ENCODE measurements at regions not wholly inside any gene's neighbourhood (a gene's known extent, or its start where the extent isn't known, plus 50 kb on each side); places are given as distances from the start of the nearest gene placed in this dataset.

DNA sequence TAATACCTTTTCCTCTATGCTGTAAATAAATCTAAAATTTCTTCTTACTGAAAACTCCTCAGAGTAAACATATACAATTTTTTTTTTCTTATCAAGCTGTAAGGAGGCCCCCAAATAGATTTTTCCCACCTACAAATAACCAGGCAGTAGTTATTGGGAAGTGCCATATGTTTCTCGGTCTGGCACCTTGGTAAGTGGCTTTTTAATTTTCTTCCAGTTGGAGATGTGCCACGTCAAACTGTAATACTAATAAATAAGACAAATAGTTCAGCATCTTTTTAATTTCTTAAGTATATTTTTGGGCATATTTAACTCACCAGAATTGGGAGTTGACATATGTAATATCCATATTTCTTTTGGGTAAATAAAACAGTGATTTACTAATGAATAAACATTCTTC is 346.3 kb downstream of the DIPK2A start:
- Mint-ChIP-seq H3K36me3 (ENCODE audit: low read depth) (no peaks in the 10 kb centered on the region), H3K27me3 (ENCODE audit: insufficient read depth) (no peaks in the 10 kb centered on the region; the same call in 1 of the 2 replicates), H3K27ac (no peak overlapping the region), H3K9me3 (peaks cover 38% of the 10 kb centered on the region), H3K4me3 (no peak overlapping the region), H3K4me1 (ENCODE audit: low read depth) (no peaks in the 10 kb centered on the region)
- TF ChIP-seq, protein P1, sequence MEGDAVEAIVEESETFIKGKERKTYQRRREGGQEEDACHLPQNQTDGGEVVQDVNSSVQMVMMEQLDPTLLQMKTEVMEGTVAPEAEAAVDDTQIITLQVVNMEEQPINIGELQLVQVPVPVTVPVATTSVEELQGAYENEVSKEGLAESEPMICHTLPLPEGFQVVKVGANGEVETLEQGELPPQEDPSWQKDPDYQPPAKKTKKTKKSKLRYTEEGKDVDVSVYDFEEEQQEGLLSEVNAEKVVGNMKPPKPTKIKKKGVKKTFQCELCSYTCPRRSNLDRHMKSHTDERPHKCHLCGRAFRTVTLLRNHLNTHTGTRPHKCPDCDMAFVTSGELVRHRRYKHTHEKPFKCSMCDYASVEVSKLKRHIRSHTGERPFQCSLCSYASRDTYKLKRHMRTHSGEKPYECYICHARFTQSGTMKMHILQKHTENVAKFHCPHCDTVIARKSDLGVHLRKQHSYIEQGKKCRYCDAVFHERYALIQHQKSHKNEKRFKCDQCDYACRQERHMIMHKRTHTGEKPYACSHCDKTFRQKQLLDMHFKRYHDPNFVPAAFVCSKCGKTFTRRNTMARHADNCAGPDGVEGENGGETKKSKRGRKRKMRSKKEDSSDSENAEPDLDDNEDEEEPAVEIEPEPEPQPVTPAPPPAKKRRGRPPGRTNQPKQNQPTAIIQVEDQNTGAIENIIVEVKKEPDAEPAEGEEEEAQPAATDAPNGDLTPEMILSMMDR (IDR thresholded peaks at IDR 0.05), result no peak
- no peak for DNase-seq

DNA sequence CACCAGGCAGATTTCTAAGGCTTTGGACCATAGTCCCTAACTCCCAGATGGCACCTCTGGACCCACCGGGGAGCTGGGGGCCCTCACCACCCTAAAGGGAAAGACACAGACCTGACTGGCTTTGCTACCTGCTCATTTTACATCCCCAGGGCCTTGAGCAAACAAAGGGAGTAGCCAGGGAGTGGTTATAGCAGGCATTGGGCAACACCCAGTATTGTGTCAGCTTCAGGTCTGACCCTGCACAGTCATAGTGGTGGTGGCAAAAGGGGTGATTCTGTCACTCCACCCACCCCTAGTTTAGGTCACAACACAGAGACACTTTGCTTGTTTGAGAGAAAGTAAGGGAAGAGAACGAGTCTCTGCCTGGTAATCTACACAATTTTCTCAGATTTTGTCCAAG is 352.5 kb downstream of the DIPK2A start:
- H3K4me1 Mint-ChIP-seq (ENCODE audit: low read depth), result no peaks in the 10 kb centered on the region
- peaks cover 69% of the 10 kb centered on the region for H3K9me3 Mint-ChIP-seq
- H3K4me3 Mint-ChIP-seq, result no peak overlapping the region
- no peak overlapping the region for H3K27ac Mint-ChIP-seq
- no peak for DNase-seq
- TF ChIP-seq, protein P1 (IDR thresholded peaks at IDR 0.05), result no peak
- no peaks in the 10 kb centered on the region for H3K36me3 Mint-ChIP-seq (ENCODE audit: low read depth)
- no peaks in the 10 kb centered on the region; the same call in 1 of the 2 replicates for H3K27me3 Mint-ChIP-seq (ENCODE audit: insufficient read depth)

DNA sequence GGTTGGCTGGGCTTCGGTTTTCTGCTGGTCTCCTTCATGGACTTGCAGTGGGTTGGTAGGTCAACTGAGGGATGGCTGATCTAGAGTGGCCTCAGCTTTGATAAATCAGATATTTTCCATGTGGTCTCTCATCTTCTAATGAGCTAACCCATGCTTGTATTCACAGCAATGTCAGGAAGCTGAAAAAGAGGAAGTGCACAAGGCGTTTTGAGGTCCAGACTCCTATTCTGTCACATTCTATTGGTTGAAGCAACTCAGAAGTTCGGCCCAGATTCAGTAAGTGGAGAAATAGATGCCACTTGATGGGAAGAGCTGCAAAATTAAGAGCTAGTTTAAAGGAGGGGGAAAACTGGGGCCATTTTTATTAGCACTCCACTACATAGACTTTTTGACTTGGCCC is 361.2 kb downstream of the DIPK2A start:
- Mint-ChIP-seq H3K27me3 (ENCODE audit: insufficient read depth) (no peaks in the 10 kb centered on the region; the same call in 1 of the 2 replicates), H3K9me3 (peaks cover 45% of the 10 kb centered on the region), H3K4me1 (ENCODE audit: low read depth) (no peaks in the 10 kb centered on the region), H3K27ac (no peak overlapping the region), H3K4me3 (no peak overlapping the region), H3K36me3 (ENCODE audit: low read depth) (no peaks in the 10 kb centered on the region)
- DNase-seq, result no peak
- TF ChIP-seq, protein P1 (IDR thresholded peaks at IDR 0.05), result no peak

DNA sequence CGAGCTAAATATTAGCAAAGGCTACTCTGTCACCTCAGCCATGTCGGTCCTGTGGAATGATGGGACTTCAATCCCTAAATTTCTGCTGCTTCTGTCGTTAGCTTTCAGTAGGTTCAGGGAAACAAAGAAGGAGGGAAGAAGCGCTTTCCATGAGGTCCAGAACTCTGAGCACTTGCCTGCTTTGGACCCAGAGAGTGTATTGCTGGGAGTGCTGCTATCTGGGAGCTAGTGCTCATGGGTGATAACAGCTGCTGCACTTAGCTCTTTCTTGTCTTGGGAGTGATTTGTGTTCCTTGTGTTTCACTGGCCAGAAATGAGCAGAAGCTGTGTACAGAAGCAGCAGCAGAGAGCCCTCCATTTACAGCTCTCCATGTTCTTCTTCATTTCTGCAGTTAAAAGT is 369.8 kb downstream of the DIPK2A start:
- H3K27me3 Mint-ChIP-seq (ENCODE audit: insufficient read depth), result no peaks in the 10 kb centered on the region
- no peak overlapping the region for H3K27ac Mint-ChIP-seq
- no peaks in the 10 kb centered on the region for H3K36me3 Mint-ChIP-seq (ENCODE audit: low read depth)
- no peak for DNase-seq
- no peaks in the 10 kb centered on the region for H3K4me1 Mint-ChIP-seq (ENCODE audit: low read depth)
- H3K9me3 Mint-ChIP-seq, result peaks cover 58% of the 10 kb centered on the region
- TF ChIP-seq, protein P1 (IDR thresholded peaks at IDR 0.05), result no peak
- no peak overlapping the region for H3K4me3 Mint-ChIP-seq

DNA sequence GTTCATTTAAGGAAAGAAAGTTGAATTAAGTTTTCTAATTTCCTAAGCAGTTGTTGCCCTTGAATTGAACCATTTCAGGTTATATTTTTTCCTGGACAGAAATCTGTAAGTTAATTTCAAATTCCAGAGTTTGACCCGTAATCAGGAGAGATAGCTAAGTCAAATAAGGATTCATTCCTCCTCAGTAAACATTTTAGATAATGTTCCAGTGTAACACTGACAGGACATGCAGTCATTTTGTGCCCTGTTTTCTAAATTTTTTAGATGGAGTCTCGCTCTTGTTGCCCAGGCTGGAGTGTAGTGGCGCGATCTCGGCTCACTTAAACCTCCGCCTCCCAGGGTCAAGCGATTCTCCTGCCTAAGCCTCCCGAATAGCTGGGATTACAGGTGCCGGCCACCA is 371.7 kb downstream of the DIPK2A start:
- no peaks in the 10 kb centered on the region for H3K36me3 Mint-ChIP-seq (ENCODE audit: low read depth)
- no peak overlapping the region for H3K4me3 Mint-ChIP-seq
- no peak for DNase-seq
- no peaks in the 10 kb centered on the region for H3K27me3 Mint-ChIP-seq (ENCODE audit: insufficient read depth)
- TF ChIP-seq, protein P1 (IDR thresholded peaks at IDR 0.05), result no peak
- H3K9me3 Mint-ChIP-seq, result peaks cover 54% of the 10 kb centered on the region
- H3K27ac Mint-ChIP-seq, result no peak overlapping the region
- no peaks in the 10 kb centered on the region for H3K4me1 Mint-ChIP-seq (ENCODE audit: low read depth)

DNA sequence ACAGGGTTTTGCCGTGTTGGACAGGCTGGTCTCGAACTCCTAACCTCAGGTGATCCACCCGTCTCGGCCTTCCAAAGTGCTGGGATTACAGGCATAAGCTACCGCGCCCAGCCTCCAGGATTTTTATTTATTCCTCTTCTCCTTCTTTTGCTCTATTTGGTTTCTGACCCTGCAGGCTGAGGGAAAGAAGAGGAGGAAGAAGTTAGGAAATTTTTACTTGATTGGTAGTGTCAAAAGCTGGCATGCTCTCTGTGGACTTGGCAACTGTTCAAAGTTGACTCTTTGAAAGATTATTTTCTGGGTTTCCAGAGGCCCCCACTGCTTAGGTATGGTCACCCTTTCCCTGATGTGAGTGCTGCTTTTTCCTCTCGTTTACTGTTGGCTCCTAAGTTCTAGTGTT is 372.2 kb downstream of the DIPK2A start:
- Mint-ChIP-seq H3K4me3 (no peak overlapping the region), H3K36me3 (ENCODE audit: low read depth) (no peaks in the 10 kb centered on the region), H3K27me3 (ENCODE audit: insufficient read depth) (no peaks in the 10 kb centered on the region), H3K27ac (no peak overlapping the region), H3K9me3 (peaks cover 50% of the 10 kb centered on the region), H3K4me1 (ENCODE audit: low read depth) (no peaks in the 10 kb centered on the region)
- TF ChIP-seq, protein P1 (IDR thresholded peaks at IDR 0.05), result no peak
- no peak for DNase-seq
